ENCODE measurements at regions not wholly inside any gene's neighbourhood (a gene's known extent, or its start where the extent isn't known, plus 50 kb on each side); places are given as distances from the start of the nearest gene placed in this dataset.

DNA sequence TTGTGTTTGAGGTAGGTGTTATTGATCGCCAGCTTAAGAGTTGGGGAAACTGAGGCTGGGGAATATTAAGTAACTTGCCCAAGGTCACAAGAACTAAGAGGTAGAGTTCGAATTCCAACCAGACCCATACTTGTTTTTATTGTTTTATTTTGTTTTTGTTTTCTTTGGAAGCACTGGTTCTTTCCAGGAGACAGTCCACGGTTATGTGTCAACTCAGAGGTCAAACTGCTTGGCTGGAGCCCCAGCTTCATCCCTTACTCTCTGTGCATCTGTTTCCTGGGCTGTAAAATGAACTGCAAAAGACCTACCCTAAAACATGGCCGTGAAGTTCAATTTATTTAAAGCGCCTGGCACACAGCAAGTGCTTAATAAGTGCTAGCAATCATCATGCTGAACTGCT is 74.4 kb upstream of the MAP1LC3B2 start:
- H3K9ac ChIP-seq = no peak overlapping the region
- no peaks in the 10 kb centered on the region for H3K79me2 ChIP-seq (ENCODE audit: insufficient read depth, low read depth)
- H3K4me2 ChIP-seq = no peak overlapping the region
- no peaks in the 10 kb centered on the region for H4K20me1 ChIP-seq (ENCODE audit: insufficient read depth)
- TF ChIP-seq, protein P1, sequence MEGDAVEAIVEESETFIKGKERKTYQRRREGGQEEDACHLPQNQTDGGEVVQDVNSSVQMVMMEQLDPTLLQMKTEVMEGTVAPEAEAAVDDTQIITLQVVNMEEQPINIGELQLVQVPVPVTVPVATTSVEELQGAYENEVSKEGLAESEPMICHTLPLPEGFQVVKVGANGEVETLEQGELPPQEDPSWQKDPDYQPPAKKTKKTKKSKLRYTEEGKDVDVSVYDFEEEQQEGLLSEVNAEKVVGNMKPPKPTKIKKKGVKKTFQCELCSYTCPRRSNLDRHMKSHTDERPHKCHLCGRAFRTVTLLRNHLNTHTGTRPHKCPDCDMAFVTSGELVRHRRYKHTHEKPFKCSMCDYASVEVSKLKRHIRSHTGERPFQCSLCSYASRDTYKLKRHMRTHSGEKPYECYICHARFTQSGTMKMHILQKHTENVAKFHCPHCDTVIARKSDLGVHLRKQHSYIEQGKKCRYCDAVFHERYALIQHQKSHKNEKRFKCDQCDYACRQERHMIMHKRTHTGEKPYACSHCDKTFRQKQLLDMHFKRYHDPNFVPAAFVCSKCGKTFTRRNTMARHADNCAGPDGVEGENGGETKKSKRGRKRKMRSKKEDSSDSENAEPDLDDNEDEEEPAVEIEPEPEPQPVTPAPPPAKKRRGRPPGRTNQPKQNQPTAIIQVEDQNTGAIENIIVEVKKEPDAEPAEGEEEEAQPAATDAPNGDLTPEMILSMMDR (conservative IDR thresholded peaks at IDR 0.05; ENCODE audit: low read depth, low read length) = no peak
- H2AFZ ChIP-seq (ENCODE audit: low read depth) = no peak overlapping the region
- no peaks in the 10 kb centered on the region for H3K4me1 ChIP-seq (ENCODE audit: low read depth, poor library complexity, severe bottlenecking)
- no peak overlapping the region for H3K4me3 ChIP-seq (IDR thresholded peaks at IDR 0.05; ENCODE audit: insufficient read depth, low read depth, low read length)
- H3K36me3 ChIP-seq (ENCODE audit: insufficient read depth) = no peaks in the 10 kb centered on the region
- no peak overlapping the region for H3K27ac ChIP-seq
- H3K27me3 ChIP-seq (ENCODE audit: insufficient read depth, low read depth) = no peaks in the 10 kb centered on the region

DNA sequence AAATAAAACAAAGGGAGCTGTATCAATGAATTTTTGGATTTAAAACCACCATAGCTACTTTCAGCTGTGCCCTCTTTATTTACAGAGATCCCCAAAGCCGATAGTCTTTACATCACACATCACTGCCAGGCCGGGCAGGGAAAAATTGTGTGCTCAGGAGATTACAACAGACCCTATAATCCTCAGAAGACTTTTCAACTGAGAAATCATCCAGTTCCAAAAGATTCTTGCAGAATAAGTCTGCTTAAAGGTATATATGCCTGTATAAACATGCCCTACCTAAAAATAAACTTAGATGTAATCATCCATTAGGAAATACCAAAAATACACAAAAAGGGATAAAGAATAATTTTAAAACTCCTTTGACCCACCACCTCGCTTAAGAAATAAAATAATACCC is 70.1 kb upstream of the MAP1LC3B2 start:
- H3K79me2 ChIP-seq (ENCODE audit: insufficient read depth, low read depth) = no peaks in the 10 kb centered on the region
- no peak overlapping the region for H3K9ac ChIP-seq
- H3K36me3 ChIP-seq (ENCODE audit: insufficient read depth) = no peaks in the 10 kb centered on the region
- no peak overlapping the region for H3K4me3 ChIP-seq (IDR thresholded peaks at IDR 0.05; ENCODE audit: insufficient read depth, low read depth, low read length)
- no peak overlapping the region for H2AFZ ChIP-seq (ENCODE audit: low read depth)
- H3K27me3 ChIP-seq (ENCODE audit: insufficient read depth, low read depth) = no peaks in the 10 kb centered on the region
- no peak overlapping the region for H3K4me2 ChIP-seq
- no peaks in the 10 kb centered on the region for H4K20me1 ChIP-seq (ENCODE audit: insufficient read depth)
- TF ChIP-seq, protein P1 (conservative IDR thresholded peaks at IDR 0.05; ENCODE audit: low read depth, low read length) = no peak
- no peaks in the 10 kb centered on the region for H3K4me1 ChIP-seq (ENCODE audit: low read depth, poor library complexity, severe bottlenecking)
- H3K27ac ChIP-seq = no peak overlapping the region

DNA sequence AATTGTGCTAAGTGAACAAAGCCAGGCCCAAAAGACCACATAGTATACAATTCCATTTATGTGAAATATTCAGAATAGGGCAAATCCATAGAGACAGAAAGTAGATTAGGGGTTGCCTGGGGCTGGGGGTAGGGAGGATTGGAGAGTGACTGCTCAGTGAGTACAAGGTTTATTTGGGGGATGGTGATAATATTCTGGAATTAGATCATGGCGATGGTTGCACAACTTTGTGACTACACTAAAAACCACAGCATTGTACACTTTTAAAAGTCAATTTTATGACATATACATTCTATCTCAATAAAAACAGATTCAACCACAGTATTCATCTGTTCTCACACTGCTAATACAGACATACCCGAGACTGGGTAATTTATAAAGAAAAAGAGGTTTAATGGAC is 68.7 kb upstream of the MAP1LC3B2 start:
- H3K4me1 ChIP-seq (ENCODE audit: low read depth, poor library complexity, severe bottlenecking) = no peaks in the 10 kb centered on the region
- H4K20me1 ChIP-seq (ENCODE audit: insufficient read depth) = no peaks in the 10 kb centered on the region
- H3K4me2 ChIP-seq = no peak overlapping the region
- no peaks in the 10 kb centered on the region for H3K79me2 ChIP-seq (ENCODE audit: insufficient read depth, low read depth)
- no peaks in the 10 kb centered on the region for H3K36me3 ChIP-seq (ENCODE audit: insufficient read depth)
- no peak overlapping the region for H3K4me3 ChIP-seq (IDR thresholded peaks at IDR 0.05; ENCODE audit: insufficient read depth, low read depth, low read length)
- TF ChIP-seq, protein P1 (conservative IDR thresholded peaks at IDR 0.05; ENCODE audit: low read depth, low read length) = no peak
- H3K27me3 ChIP-seq (ENCODE audit: insufficient read depth, low read depth) = no peaks in the 10 kb centered on the region
- no peak overlapping the region for H3K9ac ChIP-seq
- no peak overlapping the region for H3K27ac ChIP-seq
- no peak overlapping the region for H2AFZ ChIP-seq (ENCODE audit: low read depth)

DNA sequence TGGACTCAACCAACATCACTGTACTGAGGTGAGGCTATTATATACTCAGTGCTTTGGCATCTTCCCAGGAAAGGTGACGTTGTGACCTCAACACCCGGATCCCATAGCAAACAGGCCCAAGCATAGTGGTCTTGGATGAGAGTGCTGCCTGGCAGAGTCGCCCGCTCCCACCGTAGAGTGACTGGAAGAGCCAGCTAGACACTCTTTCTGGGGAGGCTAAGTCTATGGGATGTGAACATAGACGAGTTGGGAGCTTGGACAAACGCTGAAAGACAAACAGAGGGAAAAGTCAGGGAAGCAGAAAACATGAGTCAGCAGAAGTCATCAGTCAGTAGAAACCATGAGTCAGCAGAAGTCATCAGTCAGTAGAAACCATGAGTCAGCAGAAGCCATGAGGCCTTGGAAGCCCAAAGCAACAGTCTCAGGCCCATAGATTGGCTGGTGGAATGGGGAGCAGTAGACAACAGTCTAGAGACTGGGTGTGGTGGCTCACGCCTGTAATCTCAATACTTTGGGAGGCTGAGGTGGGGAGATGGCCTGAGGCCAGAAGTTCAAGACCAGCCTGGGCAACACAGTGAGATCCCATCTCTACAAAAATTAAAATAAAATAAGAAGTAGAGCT is 66.4 kb upstream of the MAP1LC3B2 start:
- TF ChIP-seq, protein P1 (conservative IDR thresholded peaks at IDR 0.05; ENCODE audit: low read depth, low read length) = no peak
- no peak overlapping the region for H3K27ac ChIP-seq
- H3K4me2 ChIP-seq = no peak overlapping the region
- no peaks in the 10 kb centered on the region for H3K27me3 ChIP-seq (ENCODE audit: insufficient read depth, low read depth)
- no peaks in the 10 kb centered on the region for H3K79me2 ChIP-seq (ENCODE audit: insufficient read depth, low read depth)
- no peaks in the 10 kb centered on the region for H3K36me3 ChIP-seq (ENCODE audit: insufficient read depth)
- no peaks in the 10 kb centered on the region for H3K4me1 ChIP-seq (ENCODE audit: low read depth, poor library complexity, severe bottlenecking)
- H3K4me3 ChIP-seq (IDR thresholded peaks at IDR 0.05; ENCODE audit: insufficient read depth, low read depth, low read length) = no peak overlapping the region
- H3K9ac ChIP-seq = no peak overlapping the region
- H4K20me1 ChIP-seq (ENCODE audit: insufficient read depth) = no peaks in the 10 kb centered on the region
- H2AFZ ChIP-seq (ENCODE audit: low read depth) = no peak overlapping the region

All from KMS-11 (cell line).